ENCODE measurements at regions not wholly inside any gene's neighbourhood (a gene's known extent, or its start where the extent isn't known, plus 50 kb on each side); places are given as distances from the start of the nearest gene placed in this dataset.

- no peak for DNase-seq
These were observed 72.5 kb upstream of the KCNMA1 start for GRCh38 chr10:77710081-77710551.

DNA sequence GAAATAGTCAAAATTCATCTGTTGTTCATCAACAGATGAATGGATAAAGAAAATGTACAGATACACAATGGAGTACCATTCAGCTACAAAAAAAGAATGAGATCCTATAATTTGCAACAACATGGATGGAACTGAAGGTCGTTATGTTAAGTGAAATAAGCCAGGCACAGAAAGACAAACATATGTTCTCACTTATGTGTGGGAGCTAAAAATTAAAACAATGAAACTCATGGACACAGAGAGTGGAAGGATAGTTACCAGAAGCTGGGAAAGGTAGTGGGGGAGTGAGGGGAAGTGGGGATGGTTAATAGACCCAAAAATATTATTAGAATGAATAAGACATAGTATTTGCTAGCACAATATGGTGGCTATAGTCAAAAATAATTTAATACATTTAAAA lies 70.0 kb upstream of the KCNMA1 start:
- no peak for DNase-seq

DNA sequence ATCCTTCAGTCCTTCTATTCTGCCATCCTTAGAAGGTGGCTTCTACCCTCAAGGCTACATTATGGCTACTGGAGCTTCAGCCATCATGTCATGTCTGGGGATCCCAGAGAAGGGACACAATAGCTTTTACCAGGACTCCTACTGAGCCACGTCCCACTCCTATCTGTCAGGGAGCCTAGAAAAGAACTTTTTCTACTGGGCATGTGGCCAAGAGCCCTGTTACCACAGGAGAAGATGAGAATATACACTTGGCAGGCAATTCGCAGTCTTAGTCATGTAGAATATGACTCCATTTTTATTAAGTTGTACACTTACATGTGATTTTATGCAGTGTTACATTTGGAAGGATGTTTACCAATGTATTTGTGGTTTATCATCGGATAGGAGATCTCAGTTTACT lies 64.6 kb upstream of the KCNMA1 start:
- no peak for DNase-seq

GRCh38 chr10:77700086-77700485 lies 62.5 kb upstream of the KCNMA1 start:
- DNase-seq = no peak

- no peak for DNase-seq
These were observed 61.6 kb upstream of the KCNMA1 start for GRCh38 chr10:77699080-77699645.

- no peak for DNase-seq
These were observed 60.8 kb upstream of the KCNMA1 start for GRCh38 chr10:77698267-77698931.

DNA sequence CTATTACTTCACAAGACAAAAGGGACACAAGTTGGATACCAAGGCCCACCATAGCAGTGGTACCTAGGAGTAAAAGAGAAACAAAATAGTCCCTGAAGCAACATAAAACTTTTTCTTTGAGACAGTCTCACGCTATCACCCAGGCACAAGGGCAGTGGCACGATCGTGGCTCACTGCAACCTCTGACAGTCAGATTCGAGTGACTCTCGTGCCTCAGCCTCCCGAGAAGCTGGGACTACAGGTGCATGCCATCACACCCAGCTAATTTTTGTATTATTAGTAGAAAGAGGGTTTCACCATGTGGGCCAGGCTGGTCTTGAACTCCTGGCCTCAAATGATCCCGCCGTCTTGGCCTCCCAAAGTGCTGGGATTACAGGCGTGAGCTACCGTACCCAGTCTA lies 59.0 kb upstream of the KCNMA1 start:
- DNase-seq = no peak

DNA sequence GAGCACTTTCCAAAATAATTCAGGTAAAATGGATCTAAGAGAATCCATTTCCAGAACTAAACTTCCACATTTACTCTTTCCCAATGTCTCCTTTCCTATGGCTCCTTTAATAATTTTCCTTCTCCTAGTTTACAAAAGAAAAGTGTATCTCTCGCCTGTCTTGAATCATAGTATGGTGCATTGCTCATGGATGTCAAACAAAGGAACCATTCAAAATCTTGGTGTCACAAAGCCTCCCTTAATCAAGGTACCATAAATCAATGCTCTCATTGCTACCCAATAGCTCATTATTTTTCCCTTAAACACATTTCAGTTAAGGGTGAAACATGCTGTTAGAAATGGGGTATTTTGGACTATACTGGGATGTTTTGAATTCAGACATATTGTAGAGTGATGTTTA lies 57.6 kb upstream of the KCNMA1 start:
- no peak for DNase-seq

DNA sequence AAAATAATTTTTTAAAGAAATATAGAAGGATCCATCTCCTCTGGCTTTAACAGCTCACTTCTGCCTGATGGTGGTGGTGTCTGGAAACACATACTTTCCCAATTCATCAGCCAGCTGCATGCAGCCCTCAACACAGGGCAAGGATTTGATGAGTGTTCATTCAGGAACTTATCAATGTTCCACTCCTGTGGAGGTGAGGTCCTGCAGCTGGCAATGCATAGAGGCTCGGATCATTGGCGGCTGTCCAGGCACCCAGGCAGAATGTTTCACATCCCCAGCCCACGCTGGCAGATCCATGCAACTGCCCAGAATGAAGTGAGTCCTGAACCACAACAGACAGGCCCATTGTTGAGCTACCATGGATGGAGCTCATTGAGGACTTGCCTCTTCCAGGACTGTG lies 55.2 kb upstream of the KCNMA1 start:
- DNase-seq = no peak

GRCh38 chr10:77689339-77689738 lies 51.7 kb upstream of the KCNMA1 start:
- DNase-seq = no peak

DNA sequence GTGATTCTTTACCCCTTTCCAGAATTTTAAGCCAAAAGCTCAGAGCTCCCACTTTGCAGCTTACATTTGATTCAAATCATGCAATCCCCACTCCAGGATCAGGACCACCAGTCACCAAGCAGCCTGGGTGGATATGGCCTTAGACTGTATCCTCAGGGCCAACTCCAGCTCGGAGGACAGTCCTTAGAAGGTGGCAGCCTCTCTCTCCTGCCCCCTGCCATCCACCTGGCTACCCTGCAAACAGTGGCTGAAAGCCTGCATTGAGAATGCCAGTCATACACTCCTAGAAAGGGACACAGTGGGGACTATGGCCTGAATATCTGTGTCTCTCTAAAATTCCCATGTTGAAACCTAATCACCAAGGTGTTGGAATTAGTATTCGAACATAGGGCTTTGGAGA lies 50.0 kb upstream of the KCNMA1 start:
- DNase-seq = no peak

Measured in effector CD8-positive, alpha-beta T cell (primary cell).